Trophoblast cell (in vitro differentiated cells and primary cell): ENCODE measurements at regions not wholly inside any gene's neighbourhood (a gene's known extent, or its start where the extent isn't known, plus 50 kb on each side); places are given as distances from the start of the nearest gene placed in this dataset.
A peak's percentile ranks its signal among the peaks of the same experiment; 100 is the strongest.

Experiments
- DNase-seq, 2 donors: peaks; one replicate each; pipeline ENCODE4 v3.0.0-alpha.2; 2016
- H2AFZ ChIP-seq: 2 replicates; pipeline ENCODE4 v1.6.1; 2013; ENCODE audit warnings: low read length, moderate library complexity, mild to moderate bottlenecking; ENCODE audit not compliant: insufficient read depth, poor library complexity
- H2AK5ac ChIP-seq: 2 replicates; pipeline ENCODE4 v1.6.1; 2013; ENCODE audit warnings: mild to moderate bottlenecking, low read length
- H2BK120ac ChIP-seq: 2 replicates; pipeline ENCODE4 v1.6.1; 2013; ENCODE audit warnings: low read length, mild to moderate bottlenecking, moderate library complexity; ENCODE audit not compliant: insufficient read depth, poor library complexity
- H2BK12ac ChIP-seq: 2 replicates; pipeline ENCODE4 v1.6.1; 2013; ENCODE audit warnings: mild to moderate bottlenecking, low read length, moderate library complexity
- H2BK5ac ChIP-seq: 2 replicates; pipeline ENCODE4 v1.6.1; 2013; ENCODE audit warnings: low read length, low read depth, moderate library complexity, mild to moderate bottlenecking; ENCODE audit not compliant: poor library complexity
- H3K14ac ChIP-seq: 2 replicates; pipeline ENCODE4 v1.6.1; 2013; ENCODE audit warnings: mild to moderate bottlenecking, low read length
- H3K18ac ChIP-seq: 2 replicates; pipeline ENCODE4 v1.6.1; 2013; ENCODE audit warnings: mild to moderate bottlenecking, low read length
- H3K23ac ChIP-seq: 2 replicates; pipeline ENCODE4 v1.6.1; 2013; ENCODE audit warnings: low read length
- H3K27ac ChIP-seq: 2 replicates; pipeline ENCODE4 v1.5.1; 2013; ENCODE audit warnings: low read depth, mild to moderate bottlenecking, inconsistent platforms, low read length, moderate library complexity
- H3K27me3 ChIP-seq: 2 replicates; pipeline ENCODE4 v1.6.1; 2013; ENCODE audit warnings: inconsistent platforms, mild to moderate bottlenecking, low read length, moderate library complexity; ENCODE audit not compliant: insufficient read depth
- H3K36me3 ChIP-seq, 2 experiments: 1 replicate in 1 of 2; 2 replicates in 1 of 2; pipeline ENCODE4 v1.6.1; 2013; ENCODE audit warnings: low read length in 2 of 2, mild to moderate bottlenecking in 2 of 2, moderate library complexity in 1 of 2; ENCODE audit not compliant: insufficient read depth in 2 of 2, control insufficient read depth in 1 of 2
- H3K4ac ChIP-seq: 2 replicates; pipeline ENCODE4 v1.6.1; 2013; ENCODE audit warnings: low read depth, mild to moderate bottlenecking, low read length, moderate library complexity
- H3K4me1 ChIP-seq, 2 experiments: 1 replicate in 1 of 2; 2 replicates in 1 of 2; pipeline ENCODE4 v1.6.1; 2013; ENCODE audit warnings: low read length in 2 of 2, mild to moderate bottlenecking in 2 of 2, moderate library complexity in 1 of 2; ENCODE audit not compliant: insufficient read depth in 2 of 2, control insufficient read depth in 1 of 2
- H3K4me2 ChIP-seq: 2 replicates; pipeline ENCODE4 v1.6.1; 2013; ENCODE audit warnings: inconsistent platforms, mild to moderate bottlenecking, low read length, moderate library complexity
- H3K4me3 ChIP-seq: 2 replicates; pipeline ENCODE4 v1.5.1; 2013; ENCODE audit warnings: mild to moderate bottlenecking, low read depth, low read length, inconsistent platforms
- H3K79me1 ChIP-seq: one replicate; pipeline ENCODE4 v1.6.1; 2013; ENCODE audit warnings: low read length
- H3K79me2 ChIP-seq: 2 replicates; pipeline ENCODE4 v1.6.1; 2013; ENCODE audit warnings: low read length, mild to moderate bottlenecking; ENCODE audit not compliant: control insufficient read depth, insufficient read depth, poor library complexity
- H3K9ac ChIP-seq: 2 replicates; pipeline ENCODE4 v1.6.1; 2013; ENCODE audit warnings: mild to moderate bottlenecking, low read length
- H3K9me3 ChIP-seq: 2 replicates; pipeline ENCODE4 v1.6.1; 2013; ENCODE audit warnings: low read depth, mild to moderate bottlenecking, control low read depth, inconsistent platforms, low read length; ENCODE audit not compliant: insufficient read depth
- H4K12ac ChIP-seq: 2 replicates; pipeline ENCODE4 v1.6.1; 2013; ENCODE audit warnings: low read depth, mild to moderate bottlenecking, low read length, moderate library complexity
- H4K8ac ChIP-seq: 2 replicates; pipeline ENCODE4 v1.6.1; 2013; ENCODE audit warnings: low read depth, mild to moderate bottlenecking, low read length, moderate library complexity
- H4K91ac ChIP-seq: one replicate; pipeline ENCODE4 v1.6.1; 2013; ENCODE audit warnings: low read depth, mild to moderate bottlenecking, low read length, moderate library complexity
- WGBS: extraction: QIAGEN DNeasy Blood & Tissue Kit; methylation state at CpG from one replicate; pipeline ENCODE4 v1.1.7; 2013; ENCODE audit warnings: missing lambda C conversion rate; ENCODE audit not compliant: insufficient read length, insufficient coverage; ENCODE audit errors: extremely low coverage; 5-methylcytosine and 5-hydroxymethylcytosine counted together

DNA sequence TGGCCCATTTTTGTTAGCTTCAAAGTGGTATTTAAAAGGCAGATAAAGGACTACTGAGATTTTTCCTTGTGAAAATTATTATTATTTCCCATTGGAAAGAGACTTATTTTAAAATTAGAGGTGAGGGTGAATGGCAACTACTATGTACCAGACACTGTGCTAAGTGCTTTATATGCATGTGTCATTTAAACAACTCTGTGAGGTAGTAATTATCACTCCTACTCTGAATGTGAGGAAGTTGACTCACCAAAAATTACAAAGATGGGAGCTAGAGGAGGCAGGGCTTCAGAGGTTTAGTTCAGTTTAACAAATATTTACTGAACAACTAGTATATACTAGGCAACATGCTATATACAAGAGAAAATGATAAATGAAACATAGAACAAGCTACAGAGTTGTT lies 78.2 kb downstream of the MSL3 start:
- no peak overlapping the region for H3K27ac ChIP-seq
- H3K4me2 ChIP-seq, result no peak overlapping the region
- no peak overlapping the region for H4K91ac ChIP-seq
- H3K14ac ChIP-seq, result no peak overlapping the region
- no peaks in the 10 kb centered on the region for H3K79me1 ChIP-seq
- no peak overlapping the region for H2BK12ac ChIP-seq
- H2AK5ac ChIP-seq, result no peak overlapping the region
- H2BK120ac ChIP-seq, result no peak overlapping the region
- H3K23ac ChIP-seq, result no peak overlapping the region
- H3K4me3 ChIP-seq, result no peak overlapping the region
- no peak overlapping the region for H4K12ac ChIP-seq
- H3K9me3 ChIP-seq, result no peaks in the 10 kb centered on the region
- no peak overlapping the region for H2BK5ac ChIP-seq
- H3K79me2 ChIP-seq, result no peaks in the 10 kb centered on the region
- no peak overlapping the region for H4K8ac ChIP-seq
- no peaks in the 10 kb centered on the region for H3K4me1 ChIP-seq
- no peak overlapping the region for H3K18ac ChIP-seq
- no peak overlapping the region for H3K9ac ChIP-seq
- H3K36me3 ChIP-seq, result no peaks in the 10 kb centered on the region
- no peaks in the 10 kb centered on the region for H3K27me3 ChIP-seq
- no peak overlapping the region for H3K4ac ChIP-seq
- no peak overlapping the region for H2AFZ ChIP-seq
- DNase-seq, result peak in 1 of 2 donors; percentile 4

DNA sequence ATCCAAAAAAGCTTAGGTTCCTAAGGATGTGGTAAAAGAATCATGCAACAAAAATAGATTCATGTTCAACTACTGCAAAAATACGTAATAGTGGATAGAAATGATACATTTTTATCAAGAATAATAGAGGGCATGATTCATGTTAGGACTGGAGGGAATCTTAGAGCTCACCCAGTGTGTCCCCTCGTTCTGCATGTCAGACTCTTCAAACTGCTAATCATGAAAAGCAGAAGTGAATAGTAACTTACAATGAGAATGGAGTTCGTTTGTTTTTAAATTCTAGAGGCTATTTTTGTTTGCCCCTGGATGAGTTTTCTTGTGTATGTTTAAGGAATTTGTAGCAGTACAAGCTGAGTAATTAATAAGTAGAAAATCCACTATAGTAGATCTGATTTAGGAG lies 79.4 kb downstream of the MSL3 start:
- no peak for DNase-seq
- Histone ChIP-seq H3K4me2 (no peak overlapping the region), H3K27ac (no peak overlapping the region), H3K9ac (no peak overlapping the region), H3K4ac (no peak overlapping the region), H3K27me3 (no peaks in the 10 kb centered on the region), H4K91ac (no peak overlapping the region), H4K8ac (no peak overlapping the region), H3K79me1 (no peaks in the 10 kb centered on the region), H3K9me3 (no peaks in the 10 kb centered on the region), H3K4me1 (no peaks in the 10 kb centered on the region), H2BK12ac (no peak overlapping the region), H3K4me3 (no peak overlapping the region), H3K23ac (no peak overlapping the region), H3K14ac (no peak overlapping the region), H2BK5ac (no peak overlapping the region), H4K12ac (no peak overlapping the region), H3K36me3 (no peaks in the 10 kb centered on the region), H3K79me2 (no peaks in the 10 kb centered on the region), H2AFZ (no peak overlapping the region), H3K18ac (no peak overlapping the region), H2BK120ac (no peak overlapping the region), H2AK5ac (no peak overlapping the region)
- no CpG with 5 or more reads among the region's 3 CpGs for WGBS

GRCh38 chrX:11864171-11864570 lies 106.1 kb downstream of the MSL3 start:
- no CpG with 5 or more reads among the region's 2 CpGs for WGBS
- Histone ChIP-seq H3K36me3 (no peaks in the 10 kb centered on the region), H3K27me3 (no peaks in the 10 kb centered on the region), H4K8ac (no peak overlapping the region), H3K23ac (no peak overlapping the region), H2BK5ac (no peak overlapping the region), H2AK5ac (no peak overlapping the region), H3K9ac (no peak overlapping the region), H3K4me1 (no peaks in the 10 kb centered on the region), H3K27ac (no peak overlapping the region), H2BK12ac (no peak overlapping the region), H3K14ac (no peak overlapping the region), H2AFZ (no peak overlapping the region), H3K4me2 (no peak overlapping the region), H2BK120ac (no peak overlapping the region), H3K4ac (no peak overlapping the region), H3K4me3 (no peak overlapping the region), H3K79me2 (no peaks in the 10 kb centered on the region), H4K12ac (no peak overlapping the region), H3K9me3 (no peaks in the 10 kb centered on the region), H4K91ac (no peak overlapping the region), H3K18ac (no peak overlapping the region), H3K79me1 (no peaks in the 10 kb centered on the region)
- DNase-seq, result no peak

DNA sequence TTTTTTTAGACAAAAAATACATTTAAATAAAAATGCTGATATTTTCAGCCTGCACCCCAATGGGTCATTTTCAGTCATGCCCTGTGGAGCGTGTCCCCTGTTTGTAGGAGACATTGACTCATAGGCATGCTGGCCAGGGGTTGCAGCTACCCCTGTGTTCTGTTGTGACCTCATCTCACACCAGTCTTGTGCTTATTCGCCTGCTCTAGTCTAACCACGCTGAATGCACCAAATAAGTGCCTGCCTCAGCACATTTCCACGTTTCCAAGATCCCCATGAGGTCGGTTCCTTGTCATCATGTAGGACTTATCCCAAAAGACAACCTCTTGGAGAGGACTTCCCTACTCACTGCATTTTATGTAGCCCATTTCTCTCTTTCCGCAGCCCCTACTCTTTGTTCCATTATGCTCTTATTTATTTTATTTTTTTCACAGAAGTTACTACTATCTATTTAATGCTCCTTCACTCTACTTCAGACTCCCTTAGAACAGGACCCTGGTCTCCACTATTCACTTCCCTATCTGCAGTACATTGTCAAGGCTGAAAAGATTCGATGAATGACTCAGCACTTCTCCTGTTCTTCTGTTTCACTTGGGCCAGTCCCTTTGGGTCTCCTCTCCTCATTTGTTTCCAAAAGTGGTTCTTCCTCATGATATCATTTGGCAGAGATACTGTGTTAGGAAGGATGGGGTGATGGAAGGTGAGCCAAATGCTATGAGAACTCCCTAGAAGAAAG lies 109.7 kb downstream of the MSL3 start:
- Histone ChIP-seq H2AFZ (no peak overlapping the region), H3K4me1 (no peaks in the 10 kb centered on the region), H4K12ac (no peak overlapping the region), H3K9ac (no peak overlapping the region), H3K27me3 (no peaks in the 10 kb centered on the region), H3K36me3 (no peaks in the 10 kb centered on the region), H3K4me2 (no peak overlapping the region), H2AK5ac (no peak overlapping the region), H3K23ac (no peak overlapping the region), H3K79me2 (no peaks in the 10 kb centered on the region), H4K8ac (no peak overlapping the region), H3K18ac (no peak overlapping the region), H2BK12ac (no peak overlapping the region), H2BK5ac (no peak overlapping the region), H3K4ac (no peak overlapping the region), H3K4me3 (no peak overlapping the region), H3K27ac (no peak overlapping the region), H3K9me3 (no peaks in the 10 kb centered on the region), H3K79me1 (no peaks in the 10 kb centered on the region), H4K91ac (no peak overlapping the region), H3K14ac (no peak overlapping the region), H2BK120ac (no peak overlapping the region)
- no peak for DNase-seq
- WGBS, result no CpG with 5 or more reads among the region's 7 CpGs
